Thyroid gland (tissue), 4 donors: ENCODE measurements at regions not wholly inside any gene's neighbourhood (a gene's known extent, or its start where the extent isn't known, plus 50 kb on each side); places are given as distances from the start of the nearest gene placed in this dataset.

ENCODE experiments used
- POLR2A ChIP-seq, 2 donors: fragments of 450-650 bp; IDR thresholded peaks; one replicate each; pipeline ENCODE4 v1.6.1; 2017; ENCODE audit warnings: antibody characterized with exemption in 2 of 2, mild to moderate bottlenecking in 2 of 2, moderate library complexity in 1 of 2
- TF ChIP-seq, protein P1 (sequence below), 6 experiments: fragments of 200-600 bp in 3 of 6; fragments of 450-650 bp in 3 of 6; sonication (generic) in 3 of 6; IDR thresholded peaks; one replicate each; pipeline ENCODE4 v1.5.1; 2016 to 2019; ENCODE audit warnings: antibody characterized with exemption in 6 of 6, mild to moderate bottlenecking in 2 of 6, inconsistent platforms in 1 of 6, moderate library complexity in 1 of 6

GRCh38 chr2:62437785-62438184, 68.2 kb downstream of the TMEM17 start:
- TF ChIP-seq, protein P1, sequence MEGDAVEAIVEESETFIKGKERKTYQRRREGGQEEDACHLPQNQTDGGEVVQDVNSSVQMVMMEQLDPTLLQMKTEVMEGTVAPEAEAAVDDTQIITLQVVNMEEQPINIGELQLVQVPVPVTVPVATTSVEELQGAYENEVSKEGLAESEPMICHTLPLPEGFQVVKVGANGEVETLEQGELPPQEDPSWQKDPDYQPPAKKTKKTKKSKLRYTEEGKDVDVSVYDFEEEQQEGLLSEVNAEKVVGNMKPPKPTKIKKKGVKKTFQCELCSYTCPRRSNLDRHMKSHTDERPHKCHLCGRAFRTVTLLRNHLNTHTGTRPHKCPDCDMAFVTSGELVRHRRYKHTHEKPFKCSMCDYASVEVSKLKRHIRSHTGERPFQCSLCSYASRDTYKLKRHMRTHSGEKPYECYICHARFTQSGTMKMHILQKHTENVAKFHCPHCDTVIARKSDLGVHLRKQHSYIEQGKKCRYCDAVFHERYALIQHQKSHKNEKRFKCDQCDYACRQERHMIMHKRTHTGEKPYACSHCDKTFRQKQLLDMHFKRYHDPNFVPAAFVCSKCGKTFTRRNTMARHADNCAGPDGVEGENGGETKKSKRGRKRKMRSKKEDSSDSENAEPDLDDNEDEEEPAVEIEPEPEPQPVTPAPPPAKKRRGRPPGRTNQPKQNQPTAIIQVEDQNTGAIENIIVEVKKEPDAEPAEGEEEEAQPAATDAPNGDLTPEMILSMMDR (IDR thresholded peaks at IDR 0.05): no peak
- TF ChIP-seq POLR2A (IDR thresholded peaks at IDR 0.05): no peak
